IPS-20b (cell line): ENCODE measurements at regions not wholly inside any gene's neighbourhood (a gene's known extent, or its start where the extent isn't known, plus 50 kb on each side); places are given as distances from the start of the nearest gene placed in this dataset.

Source experiments
- H3K27ac ChIP-seq: one replicate; pipeline ENCODE4 v1.5.1; 2013; ENCODE audit warnings: low read length
- H3K27me3 ChIP-seq: 2 replicates; pipeline ENCODE4 v1.6.1; 2013; ENCODE audit warnings: mild to moderate bottlenecking, low read length, inconsistent platforms; ENCODE audit not compliant: insufficient read depth
- H3K36me3 ChIP-seq: 2 replicates; pipeline ENCODE4 v1.6.1; 2013; ENCODE audit warnings: low read depth, mild to moderate bottlenecking, inconsistent platforms, low read length, moderate library complexity; ENCODE audit not compliant: insufficient read depth
- H3K4me1 ChIP-seq: 2 replicates; pipeline ENCODE4 v1.6.1; 2013; ENCODE audit warnings: mild to moderate bottlenecking, control low read depth, inconsistent platforms, low read length, moderate library complexity; ENCODE audit not compliant: insufficient read depth
- H3K4me3 ChIP-seq: 2 replicates; pipeline ENCODE4 v1.5.1; 2013; ENCODE audit warnings: mild to moderate bottlenecking, low read length, inconsistent platforms
- H3K9ac ChIP-seq: 2 replicates; pipeline ENCODE4 v1.6.1; 2013; ENCODE audit warnings: low read depth, mild to moderate bottlenecking, inconsistent platforms, low read length, moderate library complexity
- H3K9me3 ChIP-seq: 2 replicates; pipeline ENCODE4 v1.6.1; 2013; ENCODE audit warnings: mild to moderate bottlenecking, low read depth, low read length, inconsistent platforms; ENCODE audit not compliant: insufficient read depth

GRCh38 chr18:56076723-56077122, 488.7 kb upstream of the TCF4 start:
- Histone ChIP-seq H3K36me3 (no peaks in the 10 kb centered on the region), H3K27ac (no peak overlapping the region), H3K27me3 (no peaks in the 10 kb centered on the region), H3K4me1 (no peaks in the 10 kb centered on the region), H3K9me3 (no peaks in the 10 kb centered on the region), H3K4me3 (no peak overlapping the region), H3K9ac (no peak overlapping the region)

- H3K27ac ChIP-seq, result no peak overlapping the region
- no peaks in the 10 kb centered on the region for H3K9me3 ChIP-seq
- no peaks in the 10 kb centered on the region for H3K36me3 ChIP-seq
- peaks cover 5% of the 10 kb centered on the region; the same call in 1 of the 2 replicates for H3K4me1 ChIP-seq
- no peaks in the 10 kb centered on the region for H3K27me3 ChIP-seq
- H3K4me3 ChIP-seq, result no peak overlapping the region
- no peak overlapping the region for H3K9ac ChIP-seq
These were observed 480.7 kb upstream of the TCF4 start for GRCh38 chr18:56068701-56069100.

GRCh38 chr18:56067969-56068671, 480.1 kb upstream of the TCF4 start:
- Histone ChIP-seq H3K9ac (no peak overlapping the region), H3K4me3 (no peak overlapping the region), H3K36me3 (no peaks in the 10 kb centered on the region), H3K27me3 (no peaks in the 10 kb centered on the region), H3K27ac (no peak overlapping the region), H3K4me1 (peaks cover 5% of the 10 kb centered on the region; the same call in 1 of the 2 replicates), H3K9me3 (no peaks in the 10 kb centered on the region)

GRCh38 chr18:56067214-56067894, 479.4 kb upstream of the TCF4 start:
- H3K9ac ChIP-seq, result no peak overlapping the region
- H3K27ac ChIP-seq, result no peak overlapping the region
- peaks cover 5% of the 10 kb centered on the region; the same call in 1 of the 2 replicates for H3K4me1 ChIP-seq
- H3K27me3 ChIP-seq, result no peaks in the 10 kb centered on the region
- H3K4me3 ChIP-seq, result no peak overlapping the region
- no peaks in the 10 kb centered on the region for H3K9me3 ChIP-seq
- H3K36me3 ChIP-seq, result no peaks in the 10 kb centered on the region

- Histone ChIP-seq H3K36me3 (no peaks in the 10 kb centered on the region), H3K9me3 (no peaks in the 10 kb centered on the region), H3K9ac (no peak overlapping the region)
These were observed 478.7 kb upstream of the TCF4 start for GRCh38 chr18:56066524-56067213.

GRCh38 chr18:56065086-56065485, 477.1 kb upstream of the TCF4 start:
- H3K27me3 ChIP-seq, result no peaks in the 10 kb centered on the region
- no peak overlapping the region for H3K27ac ChIP-seq
- H3K36me3 ChIP-seq, result no peaks in the 10 kb centered on the region
- no peaks in the 10 kb centered on the region for H3K9me3 ChIP-seq
- H3K9ac ChIP-seq, result no peak overlapping the region
- no peak overlapping the region for H3K4me3 ChIP-seq
- peaks cover 14% of the 10 kb centered on the region for H3K4me1 ChIP-seq

More at GRCh38 chr18:56066524-56067213, 478.7 kb upstream of the TCF4 start:
- Histone ChIP-seq H3K27ac (no peak overlapping the region), H3K4me1 (peaks cover 5% of the 10 kb centered on the region), H3K27me3 (no peaks in the 10 kb centered on the region), H3K4me3 (no peak overlapping the region)

- Histone ChIP-seq H3K36me3 (no peaks in the 10 kb centered on the region), H3K9me3 (no peaks in the 10 kb centered on the region), H3K27me3 (no peaks in the 10 kb centered on the region), H3K9ac (no peak overlapping the region), H3K4me1 (peaks cover 14% of the 10 kb centered on the region; the same call in 1 of the 2 replicates), H3K27ac (no peak overlapping the region), H3K4me3 (no peak overlapping the region)
These were observed 474.9 kb upstream of the TCF4 start for GRCh38 chr18:56062931-56063330.

- no peak overlapping the region for H3K27ac ChIP-seq
- H3K4me3 ChIP-seq, result no peak overlapping the region
- no peak overlapping the region for H3K9ac ChIP-seq
- H3K27me3 ChIP-seq, result no peaks in the 10 kb centered on the region
- no peaks in the 10 kb centered on the region for H3K36me3 ChIP-seq
- H3K4me1 ChIP-seq, result peaks cover 14% of the 10 kb centered on the region; the same call in 1 of the 2 replicates
- H3K9me3 ChIP-seq, result no peaks in the 10 kb centered on the region
These were observed 473.1 kb upstream of the TCF4 start for GRCh38 chr18:56060967-56061541.

GRCh38 chr18:56052202-56052601, 464.2 kb upstream of the TCF4 start:
- Histone ChIP-seq H3K9ac (no peak overlapping the region), H3K9me3 (peaks cover 14% of the 10 kb centered on the region), H3K4me3 (no peak overlapping the region), H3K27me3 (no peaks in the 10 kb centered on the region), H3K4me1 (no peaks in the 10 kb centered on the region), H3K27ac (no peak overlapping the region), H3K36me3 (no peaks in the 10 kb centered on the region)

- Histone ChIP-seq H3K4me3 (no peak overlapping the region), H3K36me3 (no peaks in the 10 kb centered on the region), H3K27me3 (no peaks in the 10 kb centered on the region), H3K4me1 (no peaks in the 10 kb centered on the region), H3K9me3 (peaks cover 14% of the 10 kb centered on the region), H3K27ac (no peak overlapping the region), H3K9ac (no peak overlapping the region)
These were observed 456.2 kb upstream of the TCF4 start for GRCh38 chr18:56044239-56044638.

GRCh38 chr18:56043641-56044061, 455.7 kb upstream of the TCF4 start:
- peaks cover 10% of the 10 kb centered on the region for H3K9me3 ChIP-seq
- H3K27ac ChIP-seq, result no peak overlapping the region
- H3K9ac ChIP-seq, result no peak overlapping the region
- H3K36me3 ChIP-seq, result no peaks in the 10 kb centered on the region
- H3K27me3 ChIP-seq, result no peaks in the 10 kb centered on the region
- H3K4me1 ChIP-seq, result no peaks in the 10 kb centered on the region; the same call in 1 of the 2 replicates
- no peak overlapping the region for H3K4me3 ChIP-seq
